Mesothelial cell of epicardium (in vitro differentiated cells): ENCODE measurements at regions not wholly inside any gene's neighbourhood (a gene's known extent, or its start where the extent isn't known, plus 50 kb on each side); places are given as distances from the start of the nearest gene placed in this dataset.

ENCODE experiments used
- DNase-seq, 2 experiments: peaks; one replicate each; pipeline ENCODE4 v3.0.0; 2021; ENCODE audit warnings: low spot score in 2 of 2; ENCODE audit not compliant: unreplicated experiment in 2 of 2
- H3K27ac Mint-ChIP-seq: 2 replicates; pipeline ENCODE4 v1.8.0; 2021; ENCODE audit warnings: mixed read lengths
- H3K27me3 Mint-ChIP-seq: 2 replicates; pipeline ENCODE4 v1.8.0; 2021; ENCODE audit warnings: low read depth, mixed read lengths
- H3K36me3 Mint-ChIP-seq: 2 replicates; pipeline ENCODE4 v1.8.0; 2021; ENCODE audit warnings: mixed read lengths
- H3K4me1 Mint-ChIP-seq: 2 replicates; pipeline ENCODE4 v1.8.0; 2021; ENCODE audit warnings: mixed read lengths
- H3K4me3 Mint-ChIP-seq: 2 replicates; pipeline ENCODE4 v1.8.0; 2021; ENCODE audit warnings: mild to moderate bottlenecking, moderate library complexity, mixed read lengths
- H3K9me3 Mint-ChIP-seq: 2 replicates; pipeline ENCODE4 v1.8.0; 2021; ENCODE audit warnings: mixed read lengths
- CTCF ChIP-seq: fragments of 200-600 bp; sonication (generic); IDR thresholded peaks from one replicate; pipeline ENCODE4 v1.5.0; 2021; ENCODE audit warnings: antibody characterized with exemption; ENCODE audit not compliant: unreplicated experiment

GRCh38 chr18:54433368-54433767 lies 75.7 kb downstream of the C18orf54 start:
- H3K27ac Mint-ChIP-seq, result no peak overlapping the region

GRCh38 chr18:54433857-54434256 lies 76.2 kb downstream of the C18orf54 start:
- no peak for DNase-seq
- Mint-ChIP-seq H3K4me1 (peaks cover 5% of the 10 kb centered on the region), H3K27me3 (peaks cover 54% of the 10 kb centered on the region), H3K4me3 (no peak overlapping the region), H3K27ac (no peak overlapping the region), H3K36me3 (no peaks in the 10 kb centered on the region), H3K9me3 (no peaks in the 10 kb centered on the region)
- no peak for TF ChIP-seq CTCF

More at GRCh38 chr18:54433368-54433767, 75.7 kb downstream of the C18orf54 start:
- H3K36me3 Mint-ChIP-seq, result no peaks in the 10 kb centered on the region
- DNase-seq, result no peak
- H3K9me3 Mint-ChIP-seq, result no peaks in the 10 kb centered on the region
- no peak for TF ChIP-seq CTCF
- peaks cover 5% of the 10 kb centered on the region for H3K4me1 Mint-ChIP-seq
- no peak overlapping the region for H3K4me3 Mint-ChIP-seq
- peaks cover 49% of the 10 kb centered on the region for H3K27me3 Mint-ChIP-seq

GRCh38 chr18:54434453-54434852 lies 76.7 kb downstream of the C18orf54 start:
- Mint-ChIP-seq H3K9me3 (no peaks in the 10 kb centered on the region), H3K27ac (no peak overlapping the region), H3K27me3 (peaks cover 57% of the 10 kb centered on the region), H3K36me3 (no peaks in the 10 kb centered on the region), H3K4me3 (no peak overlapping the region), H3K4me1 (peaks cover 5% of the 10 kb centered on the region)
- TF ChIP-seq CTCF, result no peak
- DNase-seq, result no peak

- Mint-ChIP-seq H3K4me1 (peaks cover 5% of the 10 kb centered on the region), H3K27ac (no peak overlapping the region), H3K9me3 (no peaks in the 10 kb centered on the region), H3K4me3 (no peak overlapping the region), H3K36me3 (no peaks in the 10 kb centered on the region), H3K27me3 (peaks cover 61% of the 10 kb centered on the region)
- no peak for TF ChIP-seq CTCF
- no peak for DNase-seq
Observed at GRCh38 chr18:54436501-54436900, 78.8 kb downstream of the C18orf54 start.

GRCh38 chr18:54440292-54440691 lies 82.6 kb downstream of the C18orf54 start:
- Mint-ChIP-seq H3K4me3 (no peak overlapping the region), H3K9me3 (no peaks in the 10 kb centered on the region), H3K27me3 (peaks cover 70% of the 10 kb centered on the region), H3K27ac (no peak overlapping the region), H3K36me3 (no peaks in the 10 kb centered on the region), H3K4me1 (no peaks in the 10 kb centered on the region)
- TF ChIP-seq CTCF, result no peak
- no peak for DNase-seq

GRCh38 chr18:54444319-54444914 lies 86.7 kb downstream of the C18orf54 start:
- peak in 1 of 2 experiments; percentile 71 for DNase-seq
- no peak overlapping the region for H3K4me3 Mint-ChIP-seq
- TF ChIP-seq CTCF, result peak; percentile 61
- peaks cover 6% of the 10 kb centered on the region for H3K9me3 Mint-ChIP-seq
- peaks cover 40% of the 10 kb centered on the region for H3K27me3 Mint-ChIP-seq
- H3K4me1 Mint-ChIP-seq, result no peaks in the 10 kb centered on the region
- H3K36me3 Mint-ChIP-seq, result no peaks in the 10 kb centered on the region
- no peak overlapping the region for H3K27ac Mint-ChIP-seq
